HG03521 (cell line): ENCODE measurements at regions not wholly inside any gene's neighbourhood (a gene's known extent, or its start where the extent isn't known, plus 50 kb on each side); places are given as distances from the start of the nearest gene placed in this dataset.

Experiments used
- ATAC-seq: cut with Tn5 transposase; IDR thresholded peaks from one replicate; pipeline ENCODE4 v1.9.1; 2021; ENCODE audit warnings: mild to moderate bottlenecking, moderate library complexity; ENCODE audit not compliant: unreplicated experiment

DNA sequence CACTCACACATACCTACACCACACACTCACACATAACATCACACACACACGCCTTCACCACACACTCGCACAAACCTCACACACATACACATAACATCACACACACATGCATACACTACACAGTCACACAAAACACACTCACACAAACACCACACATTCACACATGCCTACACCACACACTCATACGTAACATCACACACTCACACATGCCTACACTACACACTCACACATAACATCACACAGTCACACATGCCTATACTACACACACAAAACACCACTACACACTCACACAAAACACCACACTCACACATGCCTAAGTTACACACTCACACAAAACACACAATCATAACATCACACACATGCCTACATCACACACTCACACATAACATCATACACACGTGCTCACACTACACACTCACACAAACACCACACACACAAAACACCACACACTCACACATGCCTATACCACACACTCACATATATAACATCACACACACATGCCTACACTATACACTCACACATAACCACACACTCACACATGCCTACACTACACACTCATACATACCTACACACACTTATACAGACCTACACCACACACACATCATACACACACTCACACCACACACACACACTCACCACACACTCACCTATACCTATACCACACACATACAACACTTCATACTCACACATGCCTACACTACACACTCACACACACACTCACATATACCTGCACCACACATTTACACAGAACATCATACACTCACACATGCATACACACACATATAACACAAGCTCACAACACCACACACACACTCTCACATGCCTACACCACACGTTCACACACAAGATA is 383.5 kb downstream of the C6orf118 start:
- no peak for ATAC-seq

DNA sequence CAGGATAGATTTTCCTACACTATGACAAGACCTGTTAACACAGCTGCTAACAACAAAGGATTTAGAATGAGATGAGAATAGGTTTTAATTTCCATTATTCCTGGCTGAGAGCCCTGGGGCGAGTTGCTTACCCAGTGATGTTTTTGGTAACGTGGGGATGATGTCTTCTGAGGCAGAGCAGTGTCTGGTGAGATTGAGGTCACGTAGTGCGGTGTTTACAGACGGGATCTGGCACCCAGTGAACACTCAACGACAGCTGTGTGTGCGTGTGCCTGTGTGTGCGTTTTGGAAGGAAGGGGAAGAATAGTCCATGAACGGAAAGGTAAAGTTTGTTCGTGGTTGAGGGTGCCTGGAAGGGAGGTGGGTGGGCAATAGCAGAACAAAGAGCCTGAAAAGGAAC is 384.7 kb downstream of the C6orf118 start:
- ATAC-seq: no peak

DNA sequence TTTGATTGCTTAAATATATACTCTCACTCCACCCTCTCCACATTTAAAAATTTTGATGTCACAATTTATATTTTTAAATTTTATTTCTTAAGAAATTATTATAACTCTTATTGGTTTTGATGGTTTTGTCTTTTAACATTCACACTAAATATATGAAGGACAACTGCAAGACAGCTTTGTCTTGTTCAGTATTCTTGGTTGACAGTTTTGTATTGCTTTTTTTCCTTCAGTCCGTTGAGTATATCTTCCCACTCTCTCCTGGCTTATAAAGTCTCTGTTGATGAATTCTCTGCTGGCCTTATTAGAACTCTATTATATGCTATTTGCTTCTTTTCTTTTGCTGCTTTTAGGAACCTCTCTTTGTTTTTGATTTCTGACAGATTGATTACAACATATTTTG is 392.2 kb downstream of the C6orf118 start:
- no peak for ATAC-seq

DNA sequence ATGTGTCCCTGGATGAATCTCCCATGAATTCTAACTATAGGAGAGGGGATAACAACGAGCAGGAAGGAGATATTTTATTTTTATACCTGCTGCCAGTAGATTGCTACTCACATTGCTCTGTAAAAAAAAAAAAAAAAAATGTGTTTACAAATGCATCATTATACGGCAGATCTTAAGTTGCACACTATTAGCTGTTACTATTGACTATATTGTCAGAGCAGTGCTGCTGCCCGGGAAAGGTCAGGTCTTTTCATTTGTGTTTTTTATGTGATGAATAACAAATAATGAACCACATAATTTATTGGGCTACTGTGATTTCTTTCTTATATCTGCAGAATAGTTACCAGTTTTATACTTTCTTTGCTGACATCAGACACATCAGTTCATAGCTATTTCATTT is 393.3 kb downstream of the C6orf118 start:
- ATAC-seq: no peak

DNA sequence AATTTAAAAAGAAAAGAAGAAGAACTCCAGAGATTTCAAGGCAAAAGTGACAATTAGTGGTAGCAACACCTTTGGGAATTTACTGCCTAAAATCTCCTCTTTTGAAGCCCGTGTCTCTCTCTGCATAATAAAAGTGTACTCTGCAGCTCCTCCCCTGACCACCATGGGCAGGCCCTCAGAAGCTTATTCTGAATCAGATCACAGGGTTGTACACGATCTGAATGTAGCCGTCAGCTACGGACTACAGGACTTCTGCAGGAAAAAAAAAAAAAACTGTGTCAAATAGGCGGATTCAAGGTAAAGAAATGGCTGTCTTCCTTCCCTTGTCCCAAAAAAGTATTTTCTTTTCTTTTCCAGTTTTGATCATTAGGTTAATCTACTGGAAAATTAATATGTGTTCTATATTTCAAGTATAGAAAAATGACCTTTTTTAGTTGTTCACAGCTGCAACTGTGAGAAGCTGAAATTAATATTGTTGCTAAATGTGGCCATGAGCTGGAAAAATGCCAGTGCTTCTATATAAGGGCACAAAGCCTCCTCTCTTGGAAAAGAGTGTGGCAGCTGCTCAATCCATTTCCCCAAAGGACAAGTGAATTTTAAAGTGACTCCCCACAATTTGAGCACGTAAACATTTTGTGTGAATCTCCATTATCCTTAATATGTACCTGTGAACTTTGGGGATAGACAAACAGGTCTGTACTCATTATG is 397.4 kb downstream of the C6orf118 start:
- no peak for ATAC-seq

DNA sequence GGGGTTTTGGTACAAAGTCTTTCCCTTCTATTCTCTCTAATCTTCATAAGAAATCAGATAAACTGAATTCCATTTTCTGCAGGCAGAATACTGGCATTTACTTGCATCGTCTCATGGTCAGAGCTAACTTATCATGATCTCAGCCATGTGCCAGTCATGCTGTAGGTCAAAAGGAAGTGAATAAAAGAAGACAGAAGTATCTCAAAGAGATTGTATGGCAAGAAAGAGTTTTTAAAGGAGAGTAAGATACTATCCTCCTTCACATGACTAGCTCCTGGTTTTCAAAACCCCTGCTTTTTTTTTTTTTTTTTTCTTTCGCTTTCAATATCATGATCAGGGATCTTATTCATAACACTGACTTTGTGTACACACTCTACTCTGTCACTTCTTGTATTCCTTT is 398.3 kb downstream of the C6orf118 start:
- no peak for ATAC-seq

DNA sequence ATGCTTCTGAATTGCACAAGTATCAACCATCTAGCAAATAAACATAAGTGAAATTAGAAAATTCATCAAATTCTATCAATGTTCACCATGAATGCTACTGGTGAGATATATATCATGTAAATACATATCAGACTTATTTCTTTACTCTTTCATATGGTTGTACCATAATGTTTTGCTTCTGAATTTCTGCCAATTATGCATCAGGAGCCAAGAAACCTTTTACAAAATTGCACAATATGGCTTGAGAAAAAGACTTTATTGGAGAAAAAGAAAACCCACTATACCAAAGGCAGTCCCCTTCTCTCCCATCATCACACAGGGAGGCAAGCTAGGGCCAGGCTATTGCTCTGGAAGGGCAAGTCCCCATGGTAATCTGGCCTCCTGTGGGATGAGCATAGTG is 402.6 kb downstream of the C6orf118 start:
- ATAC-seq: no peak

DNA sequence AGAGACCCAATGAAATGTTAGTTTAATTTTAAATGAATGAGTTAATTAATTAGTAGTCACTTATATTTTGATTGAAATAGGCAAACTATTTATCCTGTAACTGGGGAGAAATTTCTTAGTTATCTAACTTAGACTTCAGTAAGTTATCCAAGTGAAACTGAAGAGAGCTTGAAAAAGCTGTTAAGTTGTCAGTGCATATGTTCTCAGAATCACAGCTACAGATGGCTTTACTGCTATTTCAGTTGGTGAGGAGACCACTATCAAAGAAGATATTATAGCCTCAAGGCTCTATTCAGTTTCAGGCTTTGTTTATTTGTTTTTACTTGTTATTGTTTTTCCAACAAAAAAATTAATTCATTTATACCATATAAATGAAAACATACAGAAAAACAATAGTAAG is 404.1 kb downstream of the C6orf118 start:
- ATAC-seq: no peak

DNA sequence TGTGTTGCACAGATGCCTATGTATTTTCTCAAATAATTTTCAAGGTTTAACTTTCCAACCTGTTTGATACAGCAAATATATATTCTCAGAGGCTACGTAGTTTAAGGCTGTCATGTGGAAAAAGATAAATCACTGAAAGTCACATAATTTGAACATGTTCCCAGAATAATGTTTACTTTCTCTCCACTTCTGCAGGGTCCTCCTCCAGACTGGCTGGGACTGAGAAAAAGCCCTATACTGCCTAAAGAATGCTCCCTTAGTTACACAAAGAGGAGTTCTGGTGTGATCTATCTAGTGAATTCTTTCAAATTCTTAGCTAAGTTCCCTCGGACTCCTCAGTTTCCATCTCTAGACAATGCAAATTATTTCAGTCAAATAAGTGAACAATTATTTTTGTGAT is 411.0 kb downstream of the C6orf118 start:
- ATAC-seq: no peak

DNA sequence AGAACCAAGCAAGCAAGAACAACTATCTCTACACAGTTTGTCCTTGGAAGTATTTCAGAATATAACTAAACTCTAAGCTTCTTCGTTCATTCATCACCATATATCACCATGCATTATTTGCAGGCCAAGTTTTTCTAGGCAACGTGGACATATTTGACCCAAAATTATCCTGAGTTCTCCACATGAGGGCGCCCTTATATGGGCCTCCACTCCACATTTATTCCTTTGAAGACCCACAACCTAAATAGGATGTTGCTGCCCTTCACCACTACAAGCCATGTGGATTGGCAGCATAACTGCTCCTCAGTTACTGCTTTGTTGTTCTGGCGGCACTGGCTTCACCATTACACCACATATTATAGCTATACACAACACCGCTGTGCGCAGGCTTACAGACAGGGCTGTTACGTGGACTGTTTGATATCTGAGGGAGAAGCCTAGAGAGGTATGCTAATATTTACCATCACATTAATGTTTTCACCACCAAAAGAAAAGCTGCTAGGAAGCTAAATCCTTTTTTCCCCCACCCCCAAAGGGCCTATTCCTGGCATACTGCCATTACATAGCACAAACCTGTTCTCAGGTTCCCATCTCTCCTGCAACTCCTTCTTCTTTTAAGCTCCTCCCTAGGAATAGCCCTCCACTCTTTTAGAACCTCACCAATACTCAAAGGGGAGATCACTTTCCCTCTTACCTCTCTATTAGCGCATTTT is 411.7 kb downstream of the C6orf118 start:
- no peak for ATAC-seq

DNA sequence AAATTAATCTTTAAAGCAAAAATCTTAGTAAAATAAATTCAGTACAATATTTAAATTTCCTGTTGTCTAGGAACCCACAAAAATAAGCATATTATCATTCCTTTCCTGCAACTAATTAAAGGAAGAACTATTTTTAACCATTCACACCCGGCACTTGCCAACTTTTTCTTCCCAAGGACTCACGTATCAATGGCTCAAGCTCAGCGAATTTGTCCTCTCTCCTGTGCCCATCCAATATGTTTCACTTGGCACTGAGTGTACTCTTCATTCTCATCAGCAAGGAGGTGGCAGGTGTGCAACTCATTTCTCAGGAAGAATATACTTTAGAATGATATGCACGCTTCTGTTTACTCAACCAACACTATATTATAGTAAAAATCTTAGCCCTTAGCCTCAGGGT is 419.4 kb downstream of the C6orf118 start:
- no peak for ATAC-seq

DNA sequence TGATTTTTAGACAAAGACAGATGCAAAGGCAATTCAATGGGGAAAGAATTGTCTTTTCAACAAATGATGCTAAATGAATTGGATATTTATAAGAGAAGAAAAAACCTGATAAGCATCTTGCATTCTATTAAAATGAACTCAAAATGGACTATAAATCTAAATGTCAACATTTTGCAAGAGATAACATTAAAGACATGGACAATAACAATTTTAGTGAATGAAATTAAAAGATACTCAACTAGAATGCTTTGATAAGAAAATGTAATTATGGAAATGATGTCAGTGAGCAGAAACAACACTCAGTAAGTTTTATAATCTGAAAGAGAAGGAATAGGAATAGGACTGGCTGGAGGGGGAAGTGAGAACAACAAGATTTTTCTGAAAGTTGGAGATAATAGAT is 421.7 kb downstream of the C6orf118 start:
- ATAC-seq: no peak

DNA sequence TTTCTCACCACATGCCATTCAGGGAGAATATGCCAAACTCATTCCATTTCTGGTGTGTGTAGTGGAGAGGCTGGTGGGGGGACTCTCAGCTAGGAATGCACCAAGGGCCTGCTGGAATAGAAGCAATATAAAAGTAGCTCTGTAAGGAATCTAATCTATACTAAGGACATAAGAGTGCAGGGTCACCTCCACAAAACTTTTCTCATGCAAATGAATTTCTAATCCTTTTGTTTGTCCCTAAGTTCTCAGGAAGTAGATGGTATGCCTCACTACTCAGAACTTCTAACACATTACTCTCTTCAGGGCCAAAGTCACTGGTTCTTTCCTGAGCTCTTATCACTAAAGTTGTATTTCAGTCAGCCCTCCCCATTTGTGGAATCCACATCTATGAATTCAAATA is 427.2 kb downstream of the C6orf118 start:
- no peak for ATAC-seq

DNA sequence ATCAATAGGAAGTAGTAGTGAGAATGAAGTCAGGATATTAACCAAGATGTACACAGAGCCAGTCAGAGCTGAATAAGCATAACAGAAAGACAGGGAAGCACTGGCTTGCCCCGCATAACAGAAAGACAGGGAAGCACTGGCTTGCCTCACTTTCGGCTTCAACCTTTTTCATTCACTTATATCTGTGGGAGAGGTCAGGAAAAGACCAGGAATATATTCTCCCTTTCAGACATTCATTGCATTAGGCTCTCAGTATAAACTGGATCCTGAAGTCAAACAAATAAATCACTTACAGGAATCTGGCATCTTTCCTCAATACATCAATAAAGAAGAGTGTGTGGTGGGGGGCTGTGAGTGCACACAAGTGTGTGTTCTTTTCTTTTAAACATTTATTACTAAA is 437.6 kb downstream of the C6orf118 start:
- no peak for ATAC-seq

DNA sequence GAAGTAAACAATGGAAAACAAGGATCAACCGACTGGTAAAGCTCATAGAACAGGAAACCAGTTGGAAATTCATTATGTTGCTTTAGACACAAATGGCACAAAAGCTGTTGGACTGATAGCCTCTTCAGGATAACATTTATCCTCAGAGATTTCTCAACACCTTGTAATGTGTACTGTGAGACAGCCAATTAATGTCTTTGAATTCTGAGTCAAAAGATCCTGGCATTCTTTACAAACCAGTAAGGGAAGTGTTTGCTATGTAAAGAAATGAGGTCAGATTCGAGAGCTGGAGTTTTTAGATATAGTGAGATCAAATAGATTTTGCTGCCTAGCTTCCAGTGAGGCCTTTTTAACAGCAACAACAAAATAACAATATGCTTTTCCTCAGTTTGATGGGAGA is 439.2 kb downstream of the C6orf118 start:
- ATAC-seq: no peak

DNA sequence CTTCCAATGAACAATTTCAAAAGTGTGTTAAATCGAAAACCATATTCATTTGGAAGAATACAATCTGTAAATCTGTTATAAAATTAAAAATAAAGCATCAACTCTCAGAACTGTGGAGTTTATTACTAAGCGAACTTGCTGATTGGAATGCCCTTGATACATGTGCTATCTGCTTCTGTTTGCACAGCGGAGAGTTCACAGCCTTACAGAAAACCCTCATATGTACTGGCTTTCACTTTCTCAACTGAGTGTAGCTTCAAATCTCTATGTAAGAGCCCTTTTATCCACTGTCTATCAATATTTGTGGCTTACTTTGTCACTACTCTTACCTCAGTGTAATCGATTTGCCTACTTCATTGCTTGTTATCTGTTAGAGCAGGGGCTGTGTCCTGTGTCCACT is 447.4 kb downstream of the C6orf118 start:
- ATAC-seq: no peak

DNA sequence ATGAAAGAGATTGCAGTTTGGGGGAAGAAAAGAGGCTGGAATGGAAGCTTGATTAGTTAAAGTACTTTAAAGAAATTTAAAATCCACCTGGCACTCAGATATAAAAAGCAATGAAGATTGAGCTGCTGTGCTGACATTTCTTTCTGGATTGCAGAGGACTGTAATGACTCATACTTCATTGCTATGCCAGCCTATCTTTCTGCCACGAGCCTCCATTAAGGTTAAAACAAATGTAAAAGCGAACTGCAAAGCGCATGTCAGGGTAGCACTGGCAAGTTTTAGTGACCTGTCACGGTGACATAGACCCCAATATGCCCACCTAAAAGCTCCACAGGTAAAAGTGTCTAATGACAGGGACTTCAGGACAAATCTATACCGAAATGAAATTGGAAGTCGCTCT is 449.6 kb downstream of the C6orf118 start:
- no peak for ATAC-seq

DNA sequence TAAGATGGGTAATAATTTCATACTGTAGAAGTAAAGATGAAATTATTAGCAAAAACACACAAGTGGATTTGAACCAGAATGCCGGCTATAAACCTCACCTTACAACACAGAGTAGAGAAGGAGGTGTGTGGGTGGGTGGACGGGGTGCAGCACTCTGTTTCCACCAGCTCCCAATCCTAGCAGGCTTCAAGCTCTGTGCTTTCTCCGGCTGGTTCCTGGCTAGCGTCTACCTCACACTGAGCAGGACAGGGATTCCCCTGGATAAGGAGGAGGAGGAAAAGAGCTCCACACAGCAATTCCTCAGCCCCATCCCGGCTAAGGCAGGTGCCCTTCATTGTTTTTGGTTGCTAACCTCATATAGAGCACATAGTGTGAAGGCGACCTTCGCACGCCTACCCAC is 453.3 kb downstream of the C6orf118 start:
- no peak for ATAC-seq

DNA sequence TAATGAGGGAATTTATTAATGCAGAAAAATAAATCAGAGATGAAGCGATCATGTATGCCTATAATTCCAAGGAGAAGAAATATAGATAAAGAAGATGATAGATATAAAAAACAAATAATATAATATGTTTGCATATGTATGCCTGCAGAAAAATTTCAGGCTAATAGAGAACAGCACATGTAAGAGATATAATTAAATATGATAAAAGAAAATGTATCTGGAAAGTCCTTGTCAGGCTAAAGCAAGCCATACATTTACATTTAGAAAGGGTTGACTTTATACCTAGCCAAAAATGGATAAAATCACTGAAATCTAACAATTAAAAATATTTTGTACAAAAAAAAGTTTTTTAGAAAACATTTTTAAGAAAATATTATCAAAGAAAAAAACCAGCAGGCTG is 454.1 kb downstream of the C6orf118 start:
- no peak for ATAC-seq

DNA sequence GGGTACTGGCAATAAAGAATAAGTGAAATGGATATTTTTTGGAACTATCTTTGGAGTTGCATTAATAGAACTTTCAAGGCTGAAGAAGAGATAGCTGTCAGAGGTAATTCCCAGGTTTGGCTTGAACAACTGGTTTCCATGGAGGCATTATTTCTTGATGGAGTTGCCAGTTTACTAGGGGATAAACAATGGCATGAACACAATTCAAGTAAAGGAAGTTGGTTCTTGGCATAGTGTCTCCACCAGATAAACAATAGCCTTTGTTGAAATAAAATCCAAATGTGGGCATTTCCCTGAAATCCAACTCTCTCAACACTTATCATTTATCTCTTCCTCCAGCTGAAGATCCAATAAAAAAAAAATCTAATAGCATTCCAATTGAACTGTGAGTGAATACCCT is 454.9 kb downstream of the C6orf118 start:
- ATAC-seq: no peak

DNA sequence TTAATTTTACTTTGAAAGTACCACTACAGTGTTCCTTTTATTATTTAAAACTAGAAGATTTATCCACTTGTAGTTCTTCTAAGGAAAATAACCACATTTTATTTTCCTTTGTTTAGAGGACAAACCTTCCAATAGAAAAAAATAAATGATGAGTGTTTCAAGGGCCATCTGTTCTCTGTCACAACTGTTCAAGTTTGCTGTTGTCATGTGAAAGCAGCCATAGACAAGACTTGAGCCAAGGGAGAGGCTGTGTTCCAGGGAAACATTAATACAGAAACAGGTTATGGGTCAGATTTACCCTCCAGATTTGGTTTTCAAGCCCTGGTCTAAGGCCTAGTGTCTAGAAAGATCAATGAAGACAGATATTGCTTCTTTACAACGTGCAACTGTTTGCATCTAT is 463.6 kb downstream of the C6orf118 start:
- ATAC-seq: no peak

DNA sequence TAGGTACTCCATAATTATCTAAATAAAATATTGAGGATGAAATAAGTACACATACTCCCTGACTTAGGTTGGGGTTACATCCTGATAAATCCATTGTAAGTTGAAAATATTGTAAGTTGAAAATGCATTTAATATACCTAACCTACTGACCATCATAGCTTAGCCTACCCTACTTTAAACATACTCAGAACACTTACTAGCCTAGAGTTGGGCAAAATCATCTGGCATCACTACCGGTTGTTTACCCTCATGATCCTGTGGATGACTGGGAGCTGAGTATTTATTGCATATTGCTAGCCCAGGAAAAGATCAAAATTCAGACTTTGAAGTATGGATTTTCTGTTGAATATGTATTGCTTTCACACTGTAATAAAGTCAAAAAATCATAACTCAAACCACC is 467.3 kb downstream of the C6orf118 start:
- no peak for ATAC-seq
